ENCODE measurements at regions not wholly inside any gene's neighbourhood (a gene's known extent, or its start where the extent isn't known, plus 50 kb on each side); places are given as distances from the start of the nearest gene placed in this dataset.
A peak's percentile ranks its signal among the peaks of the same experiment; 100 is the strongest.

DNA sequence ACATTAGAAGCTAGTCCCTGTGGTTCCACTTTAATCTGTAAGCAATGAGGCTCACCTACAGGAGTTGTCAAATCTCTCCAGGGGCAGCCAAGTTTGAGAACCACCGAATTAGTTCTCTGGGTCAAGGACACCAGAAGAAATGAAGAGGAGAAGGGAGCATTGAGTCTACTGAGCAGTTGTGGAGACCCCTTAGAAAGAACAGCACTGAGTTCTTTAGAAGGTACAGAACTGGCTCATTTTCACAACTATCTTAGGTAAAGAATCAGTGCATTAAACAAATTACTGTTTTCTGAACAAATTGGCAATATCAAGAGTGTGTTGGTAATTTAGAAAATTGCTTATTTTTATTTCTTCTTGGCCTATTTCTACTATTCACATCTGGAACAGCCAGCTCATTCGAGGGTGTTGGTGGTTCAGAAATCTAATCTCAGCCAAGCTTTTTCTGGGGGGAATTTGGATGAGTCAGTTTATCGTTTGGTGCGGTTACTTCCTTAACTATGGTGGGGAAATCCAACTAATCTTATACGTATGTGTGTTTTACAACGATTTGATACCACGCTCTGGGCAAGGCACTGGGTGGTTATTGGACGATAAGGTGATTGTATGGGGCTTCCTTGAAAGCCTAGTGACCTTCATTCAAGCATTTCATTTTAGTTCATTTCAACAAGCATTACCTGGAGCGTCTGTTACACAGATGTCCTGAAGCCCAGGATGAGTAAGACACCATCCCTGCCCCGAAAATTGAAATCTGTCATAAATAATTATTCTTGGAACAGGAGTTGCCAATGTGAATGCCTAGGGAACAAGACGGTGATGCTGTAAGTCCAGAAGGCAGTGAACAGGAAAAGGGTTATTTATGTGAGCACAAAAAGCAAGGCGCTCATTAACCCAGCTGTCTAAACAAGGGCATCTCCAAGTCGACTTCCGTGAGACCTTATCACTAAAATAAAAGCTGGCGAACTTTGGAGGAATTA lies 52.0 kb upstream of the TMPRSS2 start:
- Histone ChIP-seq H3K36me3 (ENCODE audit: low read depth) (no peaks in the 10 kb centered on the region), H3K4me3 (no peak overlapping the region), H3K9me3 (no peaks in the 10 kb centered on the region), H3K4me1 (ENCODE audit: low read depth) (peaks cover 52% of the 10 kb centered on the region)
- TF ChIP-seq, protein P1, sequence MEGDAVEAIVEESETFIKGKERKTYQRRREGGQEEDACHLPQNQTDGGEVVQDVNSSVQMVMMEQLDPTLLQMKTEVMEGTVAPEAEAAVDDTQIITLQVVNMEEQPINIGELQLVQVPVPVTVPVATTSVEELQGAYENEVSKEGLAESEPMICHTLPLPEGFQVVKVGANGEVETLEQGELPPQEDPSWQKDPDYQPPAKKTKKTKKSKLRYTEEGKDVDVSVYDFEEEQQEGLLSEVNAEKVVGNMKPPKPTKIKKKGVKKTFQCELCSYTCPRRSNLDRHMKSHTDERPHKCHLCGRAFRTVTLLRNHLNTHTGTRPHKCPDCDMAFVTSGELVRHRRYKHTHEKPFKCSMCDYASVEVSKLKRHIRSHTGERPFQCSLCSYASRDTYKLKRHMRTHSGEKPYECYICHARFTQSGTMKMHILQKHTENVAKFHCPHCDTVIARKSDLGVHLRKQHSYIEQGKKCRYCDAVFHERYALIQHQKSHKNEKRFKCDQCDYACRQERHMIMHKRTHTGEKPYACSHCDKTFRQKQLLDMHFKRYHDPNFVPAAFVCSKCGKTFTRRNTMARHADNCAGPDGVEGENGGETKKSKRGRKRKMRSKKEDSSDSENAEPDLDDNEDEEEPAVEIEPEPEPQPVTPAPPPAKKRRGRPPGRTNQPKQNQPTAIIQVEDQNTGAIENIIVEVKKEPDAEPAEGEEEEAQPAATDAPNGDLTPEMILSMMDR (IDR thresholded peaks at IDR 0.05) = no peak
- intact Hi-C loops (cut with DNase I, micrococcal nuclease) = loop anchor here in 1 of 2 donors (10.0 kb wide), 1 partner anchor 55 kb away; the partner anchor contains the start of gene TMPRSS2
- ATAC-seq (peak; percentile 62), DNase-seq (no peak)

DNA sequence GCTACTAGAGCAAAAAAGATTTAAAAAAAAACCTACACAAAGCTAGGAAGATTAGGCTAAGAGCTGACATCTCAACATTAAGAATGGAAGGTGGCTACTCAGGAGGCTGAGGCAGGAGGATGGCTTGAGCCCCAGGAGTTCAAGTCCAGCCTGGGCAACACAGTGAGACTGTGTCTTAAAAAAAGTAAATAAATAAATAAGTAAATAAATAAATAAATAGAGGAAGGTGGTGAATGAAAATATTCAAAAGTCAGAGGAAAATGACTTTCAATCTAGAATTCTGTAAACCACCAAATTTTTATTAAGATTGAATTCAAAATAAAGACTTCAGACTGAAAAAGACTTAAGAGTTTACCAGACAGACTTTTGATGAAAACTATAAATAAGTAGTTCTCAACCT lies 50.9 kb upstream of the TMPRSS2 start:
- intact Hi-C loops (cut with DNase I, micrococcal nuclease) = no loop called here
- TF ChIP-seq, protein P1 (IDR thresholded peaks at IDR 0.05) = no peak
- H3K9me3 ChIP-seq = no peaks in the 10 kb centered on the region

DNA sequence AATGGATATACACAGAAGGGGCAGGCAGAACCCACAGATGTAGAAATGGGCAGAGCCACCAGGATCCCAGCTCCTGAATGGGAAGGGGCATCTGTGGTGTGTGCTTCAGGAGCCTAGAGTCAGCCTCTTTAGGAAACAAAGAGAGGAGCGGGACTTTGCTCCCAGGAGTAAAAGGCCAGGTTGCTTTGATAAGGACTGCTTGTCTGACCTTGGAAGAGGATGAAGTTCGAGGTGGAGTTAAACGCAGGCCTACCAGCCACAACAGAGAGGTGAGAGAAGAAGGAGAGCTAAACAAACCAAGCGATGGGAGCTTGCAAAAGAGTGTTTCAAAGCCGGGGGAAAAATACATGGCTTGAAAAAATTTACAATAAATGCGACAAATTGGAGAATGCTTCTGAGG lies 49.9 kb upstream of the TMPRSS2 start:
- Histone ChIP-seq H3K4me1 (ENCODE audit: low read depth) (peaks cover 34% of the 10 kb centered on the region), H3K4me3 (no peak overlapping the region), H3K36me3 (ENCODE audit: low read depth) (no peaks in the 10 kb centered on the region), H3K9me3 (no peaks in the 10 kb centered on the region)
- TF ChIP-seq, protein P1 (IDR thresholded peaks at IDR 0.05) = no peak
- ATAC-seq (no peak), DNase-seq (no peak)
- intact Hi-C loops (cut with DNase I, micrococcal nuclease) = no loop called here

More for the DNA sequence above, 50.9 kb upstream of the TMPRSS2 start:
- Histone ChIP-seq H3K4me1 (ENCODE audit: low read depth) (peaks cover 43% of the 10 kb centered on the region), H3K36me3 (ENCODE audit: low read depth) (no peaks in the 10 kb centered on the region), H3K4me3 (no peak overlapping the region)
- DNase-seq (no peak), ATAC-seq (no peak)
